ENCODE measurements at regions not wholly inside any gene's neighbourhood (a gene's known extent, or its start where the extent isn't known, plus 50 kb on each side); places are given as distances from the start of the nearest gene placed in this dataset.

GRCh38 chr9:81759680-81760215, 70.4 kb upstream of the TLE1 start:
- TF ChIP-seq CTCF (IDR thresholded peaks at IDR 0.05 in 8 of 11, conservative IDR thresholded peaks at IDR 0.05 in 3 of 11) (no peak), POLR2AphosphoS5 (IDR thresholded peaks at IDR 0.05) (no peak)
